ENCODE measurements at regions not wholly inside any gene's neighbourhood (a gene's known extent, or its start where the extent isn't known, plus 50 kb on each side); places are given as distances from the start of the nearest gene placed in this dataset.

GRCh38 chr17:14664511-14664910, 363.6 kb downstream of the HS3ST3B1 start:
- TF ChIP-seq POLR2A (IDR thresholded peaks at IDR 0.05; ENCODE audit: low read depth, low read length): no peak
- no peak for DNase-seq (ENCODE audit: insufficient read length, low spot score)
- no peak for FAIRE-seq

GRCh38 chr17:14641117-14641516, 340.2 kb downstream of the HS3ST3B1 start:
- no peak for TF ChIP-seq POLR2A (IDR thresholded peaks at IDR 0.05; ENCODE audit: low read depth, low read length)
- no peak for DNase-seq (ENCODE audit: insufficient read length, low spot score)
- FAIRE-seq: no peak

DNA sequence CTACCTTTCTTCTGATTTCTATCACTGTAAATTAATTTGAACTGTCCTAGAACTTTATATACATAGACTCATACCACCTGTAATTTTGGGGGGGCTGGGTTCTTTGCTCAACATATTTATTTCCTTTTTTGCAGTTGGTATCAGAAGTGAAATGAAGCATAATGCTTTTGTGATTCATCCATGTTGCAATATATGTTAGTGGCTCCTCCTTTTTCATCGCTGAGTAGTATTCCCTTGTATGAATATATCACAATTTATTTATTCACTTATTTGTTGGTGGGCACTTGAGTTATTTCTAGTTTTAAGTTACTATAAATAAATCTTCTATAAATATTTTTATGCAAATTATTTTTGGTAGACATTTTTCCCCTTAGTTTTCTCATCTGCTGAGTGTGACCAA, 336.4 kb downstream of the HS3ST3B1 start:
- FAIRE-seq (no peak), DNase-seq (ENCODE audit: insufficient read length, low spot score) (no peak)
- no peak for TF ChIP-seq POLR2A (IDR thresholded peaks at IDR 0.05; ENCODE audit: low read depth, low read length)

DNA sequence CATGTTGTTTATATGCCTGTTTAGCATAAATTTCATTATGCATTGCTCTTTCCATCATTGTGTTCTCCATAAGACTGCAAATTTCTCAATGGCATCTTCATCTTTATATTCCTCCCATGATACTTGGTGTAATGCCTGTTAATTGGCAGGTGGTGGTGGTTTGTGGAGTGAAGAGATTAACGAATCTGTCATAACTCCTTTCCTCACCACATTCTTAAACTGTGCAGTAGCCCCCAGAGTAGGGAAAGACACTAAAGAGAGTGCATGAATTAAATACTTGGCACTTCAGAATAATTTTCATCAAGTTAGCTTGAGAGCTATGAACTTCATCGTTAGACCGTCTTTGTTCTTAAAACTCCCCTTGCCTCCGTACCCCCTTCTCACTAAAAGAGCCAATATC, 329.7 kb downstream of the HS3ST3B1 start:
- no peak for FAIRE-seq
- no peak for DNase-seq (ENCODE audit: insufficient read length, low spot score)
- TF ChIP-seq POLR2A (IDR thresholded peaks at IDR 0.05; ENCODE audit: low read depth, low read length): no peak

GRCh38 chr17:14630046-14630445, 329.2 kb downstream of the HS3ST3B1 start:
- no peak for TF ChIP-seq POLR2A (IDR thresholded peaks at IDR 0.05; ENCODE audit: low read depth, low read length)
- DNase-seq (ENCODE audit: insufficient read length, low spot score) (no peak), FAIRE-seq (no peak)

DNA sequence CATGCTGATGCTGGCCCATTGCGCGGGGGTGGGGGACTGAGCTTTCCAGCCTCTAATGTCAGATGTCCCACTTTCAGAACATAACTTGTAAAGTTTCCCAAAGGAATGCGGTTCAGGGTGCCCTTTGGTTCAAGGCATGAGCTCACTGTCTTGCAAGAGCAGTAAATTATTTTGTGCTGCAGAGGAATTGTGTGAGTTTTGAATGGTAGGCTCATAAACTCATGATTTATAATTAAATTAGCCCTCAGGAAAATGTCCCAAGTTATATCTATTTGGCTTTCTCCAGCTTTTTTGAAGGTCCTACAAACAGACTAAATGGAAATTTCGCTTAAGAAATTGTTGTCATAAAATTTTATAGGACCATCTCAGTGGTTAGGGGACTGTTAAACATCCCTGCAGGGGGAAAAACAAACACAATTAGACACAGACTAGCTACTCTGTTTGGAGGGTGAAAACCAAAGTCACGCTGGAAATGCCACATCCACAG, 321.8 kb downstream of the HS3ST3B1 start:
- FAIRE-seq: no peak
- no peak for TF ChIP-seq POLR2A (IDR thresholded peaks at IDR 0.05; ENCODE audit: low read depth, low read length)
- no peak for DNase-seq (ENCODE audit: insufficient read length, low spot score)

DNA sequence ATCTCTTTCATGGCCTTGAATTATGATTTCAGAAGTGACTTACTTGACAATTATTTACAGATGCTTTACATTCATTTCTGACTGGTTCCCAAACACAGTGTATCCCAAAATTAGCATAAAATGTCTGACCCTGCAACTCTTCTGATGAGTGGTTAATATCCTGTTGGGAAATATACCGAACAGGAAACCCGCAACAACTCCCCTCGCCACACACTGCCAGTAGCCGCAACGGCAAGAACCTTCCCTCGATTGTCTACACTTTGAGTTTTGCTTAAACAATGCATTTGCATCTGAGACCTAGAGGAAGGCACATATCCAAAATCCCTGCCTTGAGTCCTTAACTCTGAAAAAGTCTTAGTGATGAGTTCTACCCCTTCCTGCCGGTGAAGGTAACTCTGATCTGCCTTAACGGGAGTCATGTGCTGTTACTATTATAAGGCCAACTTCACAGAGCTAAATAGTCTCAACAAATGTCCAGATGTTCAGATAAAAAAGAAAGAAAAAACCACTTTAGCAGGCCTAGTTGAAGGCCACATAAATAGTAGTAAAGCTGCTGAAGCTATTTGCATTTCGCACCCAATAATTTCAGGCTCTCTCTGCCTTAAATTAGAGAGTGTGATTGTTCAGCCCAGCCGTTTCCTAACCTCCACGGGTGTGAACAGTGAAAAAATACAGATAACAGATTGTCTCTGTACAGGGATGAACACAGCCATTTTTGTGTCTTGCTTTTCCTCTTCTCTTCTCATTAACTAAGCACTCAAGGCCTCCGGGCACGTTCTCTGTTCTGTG, 321.1 kb downstream of the HS3ST3B1 start:
- DNase-seq (ENCODE audit: insufficient read length, low spot score): no peak
- FAIRE-seq: no peak
- TF ChIP-seq POLR2A (IDR thresholded peaks at IDR 0.05; ENCODE audit: low read depth, low read length): no peak

- DNase-seq (ENCODE audit: insufficient read length, low spot score): no peak
- TF ChIP-seq POLR2A (IDR thresholded peaks at IDR 0.05; ENCODE audit: low read depth, low read length): no peak
- FAIRE-seq: no peak
Observed at GRCh38 chr17:14619821-14620220, 318.9 kb downstream of the HS3ST3B1 start.

- no peak for TF ChIP-seq POLR2A (IDR thresholded peaks at IDR 0.05; ENCODE audit: low read depth, low read length)
- FAIRE-seq (no peak), DNase-seq (ENCODE audit: insufficient read length, low spot score) (no peak)
Observed at GRCh38 chr17:14616528-14616927, 315.6 kb downstream of the HS3ST3B1 start.

GRCh38 chr17:14605267-14605599, 304.4 kb downstream of the HS3ST3B1 start:
- DNase-seq (ENCODE audit: insufficient read length, low spot score) (no peak), FAIRE-seq (no peak)
- no peak for TF ChIP-seq POLR2A (IDR thresholded peaks at IDR 0.05; ENCODE audit: low read depth, low read length)

DNA sequence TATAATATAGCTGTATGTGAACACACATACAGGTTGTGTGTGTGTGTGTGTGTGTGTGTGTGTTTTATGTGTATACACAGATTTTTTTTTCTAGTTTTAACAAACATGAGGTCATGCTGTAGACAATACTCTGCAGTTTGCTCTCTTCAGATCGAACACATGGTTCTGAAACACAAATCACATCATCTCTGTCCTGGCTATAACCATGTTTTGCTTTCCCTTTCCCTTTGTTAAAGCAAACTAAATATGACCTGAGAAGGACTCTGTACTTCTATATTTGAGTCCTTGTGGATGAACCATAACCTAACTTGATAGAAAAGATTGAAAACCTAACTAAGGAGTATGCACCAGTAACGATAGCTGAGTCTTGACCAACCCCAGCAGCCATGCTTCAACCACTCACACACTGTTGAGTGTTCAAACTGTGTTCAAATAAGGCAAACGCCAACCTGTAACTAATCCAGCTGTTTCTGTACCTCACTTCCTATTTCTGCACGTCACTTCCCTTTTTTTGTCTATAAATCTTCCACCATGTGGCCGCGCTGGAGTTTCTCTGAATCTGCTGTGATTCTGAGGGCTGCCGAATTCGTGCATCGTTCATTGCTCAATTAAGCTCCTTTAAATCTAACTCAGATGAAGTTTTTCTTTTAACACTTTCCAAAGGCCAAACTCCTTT, 303.8 kb downstream of the HS3ST3B1 start:
- FAIRE-seq (no peak), DNase-seq (ENCODE audit: insufficient read length, low spot score) (no peak)
- TF ChIP-seq POLR2A (IDR thresholded peaks at IDR 0.05; ENCODE audit: low read depth, low read length): no peak

- FAIRE-seq (no peak), DNase-seq (ENCODE audit: insufficient read length, low spot score) (no peak)
- TF ChIP-seq POLR2A (IDR thresholded peaks at IDR 0.05; ENCODE audit: low read depth, low read length): no peak
Observed at GRCh38 chr17:14596224-14596623, 295.3 kb downstream of the HS3ST3B1 start.

- TF ChIP-seq POLR2A (IDR thresholded peaks at IDR 0.05; ENCODE audit: low read depth, low read length): no peak
- FAIRE-seq (no peak), DNase-seq (ENCODE audit: insufficient read length, low spot score) (no peak)
Observed at GRCh38 chr17:14595656-14596055, 294.8 kb downstream of the HS3ST3B1 start.

DNA sequence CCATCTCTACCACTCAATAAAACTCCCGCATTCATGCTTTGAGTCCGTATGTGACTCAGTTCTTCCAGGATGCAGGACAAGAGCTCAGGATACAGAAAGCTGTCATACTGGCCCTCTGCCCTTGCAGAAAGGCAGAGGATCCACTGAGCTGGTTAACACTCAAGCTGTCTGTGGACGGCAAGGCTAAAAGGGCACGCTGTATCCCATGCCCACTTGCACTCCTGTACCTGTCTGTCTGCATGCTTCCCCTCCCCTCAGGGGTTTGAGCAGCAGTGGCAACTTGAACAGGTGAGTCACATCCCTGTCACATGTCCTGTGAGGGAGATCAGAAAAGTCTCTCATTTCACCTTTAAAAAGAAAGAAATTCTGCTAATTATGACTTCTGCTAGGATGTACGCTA, 293.8 kb downstream of the HS3ST3B1 start:
- no peak for FAIRE-seq
- TF ChIP-seq POLR2A (IDR thresholded peaks at IDR 0.05; ENCODE audit: low read depth, low read length): no peak
- DNase-seq (ENCODE audit: insufficient read length, low spot score): no peak

DNA sequence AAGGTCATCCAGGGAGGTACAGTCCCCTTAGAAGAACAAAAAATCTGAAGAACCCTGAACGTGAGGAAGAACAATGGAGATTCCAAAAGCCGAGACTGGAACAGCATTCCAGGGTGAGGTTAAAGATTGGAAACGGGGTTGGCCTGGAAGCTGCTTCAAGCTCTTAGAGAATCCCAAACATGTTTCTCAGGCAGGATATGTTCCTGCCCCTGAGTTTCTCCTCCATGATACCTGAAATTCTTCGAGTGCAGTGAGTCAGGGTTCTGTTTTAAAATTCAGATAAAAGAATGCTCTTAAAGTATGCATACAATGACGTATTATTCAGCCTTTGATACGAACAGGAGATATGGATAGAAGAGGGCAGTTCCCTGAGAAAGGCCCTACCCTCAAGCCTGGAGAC, 293.1 kb downstream of the HS3ST3B1 start:
- TF ChIP-seq POLR2A (IDR thresholded peaks at IDR 0.05; ENCODE audit: low read depth, low read length): no peak
- DNase-seq (ENCODE audit: insufficient read length, low spot score) (no peak), FAIRE-seq (no peak)
